ENCODE measurements at regions not wholly inside any gene's neighbourhood (a gene's known extent, or its start where the extent isn't known, plus 50 kb on each side); places are given as distances from the start of the nearest gene placed in this dataset.

- TF ChIP-seq CTCF (IDR thresholded peaks at IDR 0.05), result no peak
- intact Hi-C loops (cut with DNase I), result no loop called here
- H3K4me1 ChIP-seq, result no peaks in the 10 kb centered on the region
- H3K27ac ChIP-seq, result no peak overlapping the region
- no peak overlapping the region for H3K4me3 ChIP-seq
- no peak for DNase-seq (ENCODE audit: extremely low spot score in 2 of 2)
- H3K27me3 ChIP-seq, result no peaks in the 10 kb centered on the region
- no peaks in the 10 kb centered on the region for H3K9me3 ChIP-seq
- no peaks in the 10 kb centered on the region for H3K36me3 ChIP-seq
Observed at GRCh38 chr13:90912247-90912646, 435.2 kb upstream of the MIR17HG start.

- Histone ChIP-seq H3K4me1 (no peaks in the 10 kb centered on the region), H3K4me3 (no peak overlapping the region), H3K36me3 (no peaks in the 10 kb centered on the region), H3K27ac (no peak overlapping the region), H3K9me3 (no peaks in the 10 kb centered on the region), H3K27me3 (no peaks in the 10 kb centered on the region)
- DNase-seq (ENCODE audit: extremely low spot score in 2 of 2), result no peak
- no peak for TF ChIP-seq POLR2A (IDR thresholded peaks at IDR 0.05)
- TF ChIP-seq POLR2AphosphoS5 (IDR thresholded peaks at IDR 0.05; ENCODE audit: insufficient read depth in 1 of 2, low read depth in 1 of 2), result no peak
- TF ChIP-seq CTCF (IDR thresholded peaks at IDR 0.05), result no peak
- intact Hi-C loops (cut with DNase I), result no loop called here
Observed at GRCh38 chr13:90918536-90918935, 429.0 kb upstream of the MIR17HG start.

GRCh38 chr13:90919153-90919552 lies 428.3 kb upstream of the MIR17HG start:
- intact Hi-C loops (cut with DNase I), result no loop called here
- Histone ChIP-seq H3K9me3 (no peaks in the 10 kb centered on the region), H3K4me1 (no peaks in the 10 kb centered on the region), H3K36me3 (no peaks in the 10 kb centered on the region), H3K27ac (no peak overlapping the region), H3K4me3 (no peak overlapping the region), H3K27me3 (no peaks in the 10 kb centered on the region)
- TF ChIP-seq CTCF (IDR thresholded peaks at IDR 0.05), result no peak
- no peak for TF ChIP-seq POLR2AphosphoS5 (IDR thresholded peaks at IDR 0.05; ENCODE audit: insufficient read depth in 1 of 2, low read depth in 1 of 2)
- TF ChIP-seq POLR2A (IDR thresholded peaks at IDR 0.05), result no peak
- no peak for DNase-seq (ENCODE audit: extremely low spot score in 2 of 2)

GRCh38 chr13:90926459-90926858 lies 421.0 kb upstream of the MIR17HG start:
- TF ChIP-seq POLR2AphosphoS5 (IDR thresholded peaks at IDR 0.05; ENCODE audit: insufficient read depth in 1 of 2, low read depth in 1 of 2) (no peak), CTCF (IDR thresholded peaks at IDR 0.05) (no peak), POLR2A (IDR thresholded peaks at IDR 0.05) (no peak)
- no peak for DNase-seq (ENCODE audit: extremely low spot score in 2 of 2)
- no peaks in the 10 kb centered on the region for H3K36me3 ChIP-seq
- intact Hi-C loops (cut with DNase I), result no loop called here
- H3K4me1 ChIP-seq, result no peaks in the 10 kb centered on the region
- no peak overlapping the region for H3K4me3 ChIP-seq
- no peak overlapping the region for H3K27ac ChIP-seq
- H3K9me3 ChIP-seq, result no peaks in the 10 kb centered on the region
- H3K27me3 ChIP-seq, result no peaks in the 10 kb centered on the region

GRCh38 chr13:90928109-90928508 lies 419.4 kb upstream of the MIR17HG start:
- Histone ChIP-seq H3K9me3 (no peaks in the 10 kb centered on the region), H3K27ac (no peak overlapping the region), H3K4me3 (no peak overlapping the region), H3K36me3 (no peaks in the 10 kb centered on the region), H3K4me1 (no peaks in the 10 kb centered on the region), H3K27me3 (no peaks in the 10 kb centered on the region)
- intact Hi-C loops (cut with DNase I), result no loop called here
- TF ChIP-seq POLR2A (IDR thresholded peaks at IDR 0.05) (no peak), CTCF (IDR thresholded peaks at IDR 0.05) (no peak), POLR2AphosphoS5 (IDR thresholded peaks at IDR 0.05; ENCODE audit: insufficient read depth in 1 of 2, low read depth in 1 of 2) (no peak)
- no peak for DNase-seq (ENCODE audit: extremely low spot score in 2 of 2)

All from vagina (tissue), 2 donors.